GM12878 (cell line): ENCODE measurements at regions not wholly inside any gene's neighbourhood (a gene's known extent, or its start where the extent isn't known, plus 50 kb on each side); places are given as distances from the start of the nearest gene placed in this dataset.
"Not testable (repeated sequence)": the region's sequence is repeated elsewhere in the genome, so short reads cannot be mapped to it uniquely, and the experiment has no call there.

Experiments used
- FOXM1 ChIP-seq: IDR thresholded peaks from 2 replicates; pipeline ENCODE4 v1.6.1; 2012; ENCODE audit warnings: low read depth, mild to moderate bottlenecking, inconsistent platforms, low read length, moderate library complexity
- LARP7 ChIP-seq: fragments of 450-650 bp; IDR thresholded peaks from 2 replicates; pipeline ENCODE4 v1.6.1; 2017; ENCODE audit warnings: mild to moderate bottlenecking
- MTA3 ChIP-seq: IDR thresholded peaks from 2 replicates; pipeline ENCODE4 v1.6.1; 2012; ENCODE audit warnings: low read length, inconsistent platforms, borderline replicate concordance
- POLR2A ChIP-seq: IDR thresholded peaks from 2 replicates; pipeline ENCODE4 v1.6.1; 2011; ENCODE audit warnings: low read depth, mild to moderate bottlenecking, low read length
- POLR2AphosphoS2 ChIP-seq: IDR thresholded peaks from 2 replicates; pipeline ENCODE4 v1.6.1; 2011; ENCODE audit warnings: low read depth, mild to moderate bottlenecking, low read length, improper control_type of control experiment, moderate library complexity
- RAD21 ChIP-seq: IDR thresholded peaks from 2 replicates; pipeline ENCODE4 v1.6.1; 2011; ENCODE audit warnings: mild to moderate bottlenecking, low read depth, low read length, moderate library complexity; ENCODE audit not compliant: insufficient read depth
- ZZZ3 ChIP-seq: IDR thresholded peaks from 2 replicates; pipeline ENCODE4 v1.6.1; 2011; ENCODE audit warnings: low read depth; ENCODE audit not compliant: control insufficient read depth, insufficient read length
- TF ChIP-seq, protein P1 (sequence below): IDR thresholded peaks from 2 replicates; pipeline ENCODE4 v1.6.1; 2011; ENCODE audit warnings: borderline replicate concordance, low read depth, mild to moderate bottlenecking, moderate library complexity, mixed read lengths, low read length; ENCODE audit not compliant: insufficient read depth; ENCODE audit errors: extremely low read length
- TF ChIP-seq, protein P2 (sequence below), 3 experiments: IDR thresholded peaks in 2 of 3; conservative IDR thresholded peaks in 1 of 3; 2 replicates each; pipeline ENCODE4 v1.5.1; 2011; ENCODE audit warnings: low read depth in 3 of 3, low read length in 3 of 3, mild to moderate bottlenecking in 3 of 3, control low read depth in 2 of 3, moderate library complexity in 2 of 3, inconsistent platforms in 1 of 3, mixed read lengths in 1 of 3; ENCODE audit not compliant: control insufficient read depth in 2 of 3, insufficient read depth in 1 of 3; ENCODE audit errors: extremely low read depth in 1 of 3
- TF ChIP-seq, protein P3 (sequence below): IDR thresholded peaks from 2 replicates; pipeline ENCODE4 v1.6.1; 2012; ENCODE audit warnings: low read depth, low read length, improper control_type of control experiment

DNA sequence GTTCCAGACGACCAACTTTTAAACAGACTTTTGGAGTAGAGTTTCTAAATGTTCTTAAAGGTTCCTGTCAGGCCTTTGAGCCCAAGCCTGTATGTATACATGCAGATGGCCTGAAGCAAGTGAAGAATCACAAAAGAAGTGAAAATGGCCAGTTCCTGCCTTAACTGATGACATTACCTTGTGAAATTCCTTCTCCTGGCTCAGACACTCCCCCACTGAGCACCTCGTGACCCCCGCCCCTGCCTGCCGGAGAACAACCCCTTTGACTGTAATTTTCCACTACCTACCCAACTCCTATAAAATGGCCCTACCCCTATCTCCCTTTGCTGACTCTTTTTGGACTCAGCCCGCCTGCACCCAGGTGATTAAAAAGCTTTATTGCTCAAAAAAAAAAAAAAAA, 180.0 kb upstream of the GRIK3 start:
- TF ChIP-seq, protein P1, sequence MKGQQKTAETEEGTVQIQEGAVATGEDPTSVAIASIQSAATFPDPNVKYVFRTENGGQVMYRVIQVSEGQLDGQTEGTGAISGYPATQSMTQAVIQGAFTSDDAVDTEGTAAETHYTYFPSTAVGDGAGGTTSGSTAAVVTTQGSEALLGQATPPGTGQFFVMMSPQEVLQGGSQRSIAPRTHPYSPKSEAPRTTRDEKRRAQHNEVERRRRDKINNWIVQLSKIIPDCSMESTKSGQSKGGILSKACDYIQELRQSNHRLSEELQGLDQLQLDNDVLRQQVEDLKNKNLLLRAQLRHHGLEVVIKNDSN: not testable (repeated sequence)
- TF ChIP-seq LARP7, FOXM1, ZZZ3, RAD21, POLR2AphosphoS2, MTA3, POLR2A: not testable (repeated sequence)
- TF ChIP-seq, protein P2, sequence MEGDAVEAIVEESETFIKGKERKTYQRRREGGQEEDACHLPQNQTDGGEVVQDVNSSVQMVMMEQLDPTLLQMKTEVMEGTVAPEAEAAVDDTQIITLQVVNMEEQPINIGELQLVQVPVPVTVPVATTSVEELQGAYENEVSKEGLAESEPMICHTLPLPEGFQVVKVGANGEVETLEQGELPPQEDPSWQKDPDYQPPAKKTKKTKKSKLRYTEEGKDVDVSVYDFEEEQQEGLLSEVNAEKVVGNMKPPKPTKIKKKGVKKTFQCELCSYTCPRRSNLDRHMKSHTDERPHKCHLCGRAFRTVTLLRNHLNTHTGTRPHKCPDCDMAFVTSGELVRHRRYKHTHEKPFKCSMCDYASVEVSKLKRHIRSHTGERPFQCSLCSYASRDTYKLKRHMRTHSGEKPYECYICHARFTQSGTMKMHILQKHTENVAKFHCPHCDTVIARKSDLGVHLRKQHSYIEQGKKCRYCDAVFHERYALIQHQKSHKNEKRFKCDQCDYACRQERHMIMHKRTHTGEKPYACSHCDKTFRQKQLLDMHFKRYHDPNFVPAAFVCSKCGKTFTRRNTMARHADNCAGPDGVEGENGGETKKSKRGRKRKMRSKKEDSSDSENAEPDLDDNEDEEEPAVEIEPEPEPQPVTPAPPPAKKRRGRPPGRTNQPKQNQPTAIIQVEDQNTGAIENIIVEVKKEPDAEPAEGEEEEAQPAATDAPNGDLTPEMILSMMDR (IDR thresholded peaks at IDR 0.05 in 2 of 3, conservative IDR thresholded peaks at IDR 0.05 in 1 of 3; ENCODE audit: control insufficient read depth in 2 of 3, extremely low read depth in 1 of 3, insufficient read depth in 1 of 3, low read depth in 3 of 3, low read length in 3 of 3): not testable (repeated sequence)
- TF ChIP-seq, protein P3, sequence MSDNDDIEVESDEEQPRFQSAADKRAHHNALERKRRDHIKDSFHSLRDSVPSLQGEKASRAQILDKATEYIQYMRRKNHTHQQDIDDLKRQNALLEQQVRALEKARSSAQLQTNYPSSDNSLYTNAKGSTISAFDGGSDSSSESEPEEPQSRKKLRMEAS: not testable (repeated sequence)
